HG03097 (cell line): ENCODE measurements at regions not wholly inside any gene's neighbourhood (a gene's known extent, or its start where the extent isn't known, plus 50 kb on each side); places are given as distances from the start of the nearest gene placed in this dataset.
"Not testable (repeated sequence)": the region's sequence is repeated elsewhere in the genome, so short reads cannot be mapped to it uniquely, and the experiment has no call there.

Source experiments
- ATAC-seq: cut with Tn5 transposase; IDR thresholded peaks from one replicate; pipeline ENCODE4 v1.9.1; 2021; ENCODE audit not compliant: unreplicated experiment, low FRiP score

GRCh38 chr7:85688712-85689111, 501.9 kb upstream of the SEMA3D start:
- ATAC-seq = no peak

DNA sequence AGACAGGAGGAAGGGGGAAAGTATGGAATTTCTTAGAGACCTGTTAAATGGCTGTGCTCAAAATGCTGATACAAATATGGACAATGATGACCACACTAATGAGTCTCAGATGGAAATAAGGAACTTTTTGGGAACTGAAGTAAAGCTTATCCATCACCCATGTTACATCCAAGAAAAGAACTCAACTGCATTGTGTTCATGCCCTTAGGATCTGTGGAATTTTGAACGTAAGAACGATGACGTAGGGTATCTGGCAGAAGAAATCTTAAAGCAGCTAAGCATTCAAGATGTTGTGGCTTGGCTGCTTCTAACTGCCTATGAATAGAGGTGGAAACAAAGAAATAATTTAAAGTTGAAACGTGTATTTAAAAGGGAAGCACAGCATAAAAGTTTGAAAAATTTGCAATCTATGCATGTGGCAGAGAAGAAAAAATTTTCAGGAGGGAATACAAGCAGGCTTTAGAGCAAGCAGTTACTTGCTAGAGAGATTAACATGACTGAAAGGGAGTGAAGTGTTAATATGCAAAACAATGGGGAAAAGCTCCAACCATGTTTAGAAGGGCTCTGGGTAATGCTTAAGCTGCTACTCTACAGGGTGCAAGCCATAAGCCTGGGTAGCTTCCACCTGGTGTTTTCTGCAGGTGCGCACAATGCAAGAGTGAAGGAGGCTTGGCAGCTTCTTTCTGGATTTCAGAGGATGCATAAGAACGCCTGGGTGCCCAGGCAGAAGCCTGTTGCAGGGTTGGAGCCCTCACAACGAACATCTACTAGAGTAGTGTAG, 499.7 kb upstream of the SEMA3D start:
- ATAC-seq = no peak

- no peak for ATAC-seq
Observed at GRCh38 chr7:85685901-85686300, 499.0 kb upstream of the SEMA3D start.

DNA sequence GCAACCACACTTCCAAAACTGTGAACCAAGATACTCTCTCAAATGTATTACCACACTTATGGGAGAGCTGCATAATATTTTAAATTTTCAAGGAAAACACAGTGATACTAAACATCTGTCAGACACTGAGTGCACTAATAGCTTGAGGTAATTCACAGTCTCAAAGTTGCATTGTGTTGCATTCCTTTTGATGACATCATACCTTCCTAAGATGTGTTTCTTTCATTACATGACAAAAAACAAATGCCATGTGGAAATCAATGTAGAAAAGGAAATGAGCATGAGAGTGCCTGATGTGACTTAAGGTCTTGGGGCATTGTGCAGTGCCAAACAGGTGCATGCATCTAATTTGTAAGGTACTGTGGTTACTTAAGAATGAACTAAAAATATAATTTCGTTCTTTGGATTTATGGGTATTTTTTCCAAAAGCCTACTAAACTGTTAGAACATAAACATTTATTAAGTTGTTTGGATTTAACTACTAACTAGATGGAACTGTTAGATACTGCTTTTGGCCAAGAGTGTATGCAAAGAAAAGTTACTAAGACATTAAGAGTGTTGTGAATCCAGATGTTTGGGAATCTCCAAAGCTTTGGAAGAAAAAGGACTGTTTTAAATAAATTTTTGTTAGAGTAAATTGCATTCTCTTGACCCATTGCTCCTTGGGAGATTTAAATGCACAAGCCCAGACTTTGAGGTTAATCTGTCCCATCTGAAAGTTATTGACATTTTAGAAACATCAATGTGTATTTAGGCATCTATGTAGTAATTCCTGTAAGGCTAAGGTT, 496.2 kb upstream of the SEMA3D start:
- no peak for ATAC-seq

DNA sequence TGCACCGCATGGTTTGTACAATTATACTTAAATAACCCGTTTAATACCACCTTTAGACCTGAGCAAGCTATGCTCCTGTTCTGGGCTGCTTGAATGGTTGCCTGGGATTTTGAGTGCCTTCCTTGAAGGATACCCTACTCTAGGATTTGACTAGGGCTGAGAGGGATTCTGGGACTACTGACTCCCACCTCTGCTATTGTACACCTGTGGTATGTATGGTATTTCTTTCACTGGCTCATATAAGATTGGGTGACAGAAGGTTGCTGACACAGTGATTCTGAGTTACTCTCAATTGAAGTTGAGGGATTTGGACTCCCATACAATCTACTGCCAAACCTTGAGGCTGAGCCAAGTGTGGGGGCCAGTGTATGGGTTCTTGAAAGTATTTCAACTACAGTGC, 494.4 kb upstream of the SEMA3D start:
- no peak for ATAC-seq

- not testable (repeated sequence) for ATAC-seq
Observed at GRCh38 chr7:85675093-85675492, 488.2 kb upstream of the SEMA3D start.

DNA sequence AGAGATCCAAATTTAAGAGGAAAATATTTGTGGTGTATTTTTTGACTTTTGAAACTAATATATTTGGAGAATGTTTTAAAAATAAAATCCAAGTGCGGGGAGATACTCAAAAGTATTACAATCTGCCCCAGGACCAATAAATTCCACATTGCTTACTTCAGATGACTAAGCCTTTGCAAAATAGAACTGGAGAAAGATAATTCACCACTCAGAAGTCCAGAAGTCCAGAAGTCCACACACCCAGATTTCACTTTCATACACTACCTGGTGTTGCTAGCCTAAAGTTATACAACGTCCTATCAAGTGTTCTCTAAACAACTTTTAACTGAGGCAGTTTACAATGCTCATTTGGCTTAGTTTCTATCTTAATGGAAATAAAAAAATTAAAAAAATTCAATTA, 487.0 kb upstream of the SEMA3D start:
- ATAC-seq = no peak

GRCh38 chr7:85669225-85669624, 482.4 kb upstream of the SEMA3D start:
- ATAC-seq = no peak

DNA sequence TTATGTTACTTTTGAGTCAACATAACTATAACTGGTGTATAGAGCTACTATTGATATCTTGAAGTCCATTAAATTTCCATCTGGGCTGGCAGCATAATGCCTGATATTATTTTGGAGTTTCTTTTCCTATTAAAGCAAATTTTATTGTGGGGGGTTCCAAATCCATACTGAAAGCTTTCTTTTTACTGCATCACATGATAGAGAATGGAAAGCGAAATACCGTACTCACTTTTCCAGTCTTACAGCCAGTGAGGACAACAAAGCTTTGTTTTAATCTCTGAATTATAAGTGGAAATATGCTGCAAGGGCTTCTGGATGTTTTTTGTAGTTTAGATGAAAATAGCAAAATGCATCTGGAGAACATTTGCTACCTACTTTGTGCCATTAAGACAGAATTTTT, 477.5 kb upstream of the SEMA3D start:
- ATAC-seq = no peak

DNA sequence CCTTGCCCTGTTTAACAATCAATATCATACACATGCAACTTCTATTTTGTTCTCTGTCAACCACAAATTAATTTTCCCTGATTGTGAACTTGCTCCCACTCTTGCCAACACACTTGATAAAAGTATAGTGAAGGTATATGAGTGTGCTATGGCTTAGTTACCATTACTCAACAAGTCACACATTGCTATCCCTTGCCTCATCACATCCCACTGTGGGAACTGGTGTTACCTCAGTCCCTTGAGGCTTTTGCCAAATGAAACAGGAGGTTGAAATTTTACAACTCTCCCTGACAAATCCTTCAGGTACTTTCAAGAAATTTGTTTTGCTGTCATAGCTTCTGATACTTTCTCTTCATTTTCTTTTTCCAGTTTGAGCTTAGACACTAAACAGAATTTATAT, 472.5 kb upstream of the SEMA3D start:
- no peak for ATAC-seq

GRCh38 chr7:85655252-85655651, 468.4 kb upstream of the SEMA3D start:
- no peak for ATAC-seq

DNA sequence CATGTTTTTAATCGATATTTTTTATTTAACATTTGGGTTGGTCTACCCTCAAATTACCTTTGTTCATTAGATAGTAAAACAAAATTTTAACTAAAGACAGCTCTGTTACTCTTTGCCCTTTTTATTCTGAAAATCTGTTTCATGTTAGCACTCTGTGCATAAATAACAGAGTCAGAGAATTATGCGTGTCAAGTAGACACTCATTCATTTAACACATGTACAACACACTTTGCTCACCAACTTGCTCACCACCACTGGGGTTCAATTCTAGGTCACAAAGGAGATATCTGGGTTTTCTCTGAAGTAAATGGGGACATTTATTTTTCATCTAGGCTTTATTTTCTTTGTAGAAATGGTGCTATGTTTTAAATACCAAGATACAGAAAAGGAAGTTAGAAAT, 457.4 kb upstream of the SEMA3D start:
- no peak for ATAC-seq

DNA sequence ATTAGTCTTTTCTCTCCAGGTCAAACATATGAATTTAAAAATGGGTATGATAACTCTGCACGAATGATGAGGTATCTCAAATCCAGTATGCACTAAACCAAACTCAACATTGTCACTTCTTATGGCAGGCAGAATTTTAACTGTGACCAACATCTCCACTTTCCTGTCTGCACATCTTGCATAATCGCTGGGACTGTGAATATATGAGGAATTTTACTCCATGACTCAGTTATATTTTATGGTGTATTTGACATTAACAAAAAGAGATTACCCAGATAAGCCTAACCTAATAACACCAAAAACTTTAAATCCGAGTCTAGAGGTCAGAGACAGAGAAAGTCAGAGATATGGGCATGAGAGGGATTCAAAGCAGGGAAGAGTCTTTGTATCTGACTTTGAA, 454.5 kb upstream of the SEMA3D start:
- no peak for ATAC-seq

- ATAC-seq = no peak
Observed at GRCh38 chr7:85638394-85638793, 451.5 kb upstream of the SEMA3D start.

DNA sequence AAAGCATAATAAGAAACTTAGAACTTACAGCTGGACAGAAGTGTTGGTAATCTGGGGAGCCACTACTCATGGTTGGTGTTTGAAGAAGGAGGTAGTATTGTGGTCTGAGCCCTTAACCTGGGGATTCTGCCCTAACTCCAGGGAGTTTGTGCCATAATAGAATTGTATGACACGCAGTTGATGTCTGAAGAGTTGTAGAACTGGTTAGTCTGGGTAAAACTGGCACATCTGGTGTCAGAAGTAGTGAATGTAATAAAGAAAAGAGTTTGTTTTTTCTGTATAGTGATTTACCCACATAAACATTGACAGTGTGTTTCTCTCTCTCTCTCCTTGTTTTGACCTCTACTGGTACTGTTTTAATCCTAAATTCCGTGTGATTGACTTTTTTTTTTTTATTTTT, 448.1 kb upstream of the SEMA3D start:
- no peak for ATAC-seq

- ATAC-seq = no peak
Observed at GRCh38 chr7:85630904-85631600, 444.2 kb upstream of the SEMA3D start.

DNA sequence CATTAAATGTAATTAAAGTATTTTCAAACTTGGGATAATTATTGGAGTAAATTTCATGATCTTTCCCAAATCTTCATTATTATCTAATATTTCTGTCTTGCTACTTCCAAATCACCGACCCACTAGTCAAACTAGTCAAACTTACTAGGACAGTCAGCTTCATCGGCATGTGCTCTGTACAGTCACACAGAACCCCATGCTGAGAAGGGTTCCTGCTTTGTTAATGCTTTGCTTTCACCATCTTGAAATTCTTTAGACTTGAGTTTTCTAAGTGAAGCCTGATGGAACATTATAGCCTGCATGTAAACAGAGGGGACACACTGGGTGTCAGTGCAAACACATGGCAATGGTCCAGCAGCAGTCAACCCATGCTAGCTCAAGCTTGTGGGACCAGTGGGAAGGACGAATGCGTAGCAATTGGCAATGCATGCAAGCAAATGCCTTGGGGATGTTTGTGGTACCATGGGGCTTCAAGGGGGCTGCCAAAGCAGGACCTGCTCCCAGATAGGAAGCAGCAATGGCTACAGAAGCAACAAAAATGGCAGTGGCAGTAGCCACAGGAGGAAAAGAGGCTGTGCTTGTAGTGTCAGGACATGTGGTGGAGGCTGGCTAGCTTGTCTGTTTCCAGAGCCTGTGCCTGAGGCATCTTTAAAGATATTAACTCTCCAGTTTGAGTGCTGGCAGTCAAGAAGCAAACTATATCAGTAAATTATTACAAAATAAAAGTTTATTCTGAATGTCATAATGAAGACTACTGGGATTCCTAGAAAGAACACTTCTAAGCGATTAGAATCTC, 441.1 kb upstream of the SEMA3D start:
- ATAC-seq = no peak

- ATAC-seq = no peak
Observed at GRCh38 chr7:85622059-85622458, 435.2 kb upstream of the SEMA3D start.

DNA sequence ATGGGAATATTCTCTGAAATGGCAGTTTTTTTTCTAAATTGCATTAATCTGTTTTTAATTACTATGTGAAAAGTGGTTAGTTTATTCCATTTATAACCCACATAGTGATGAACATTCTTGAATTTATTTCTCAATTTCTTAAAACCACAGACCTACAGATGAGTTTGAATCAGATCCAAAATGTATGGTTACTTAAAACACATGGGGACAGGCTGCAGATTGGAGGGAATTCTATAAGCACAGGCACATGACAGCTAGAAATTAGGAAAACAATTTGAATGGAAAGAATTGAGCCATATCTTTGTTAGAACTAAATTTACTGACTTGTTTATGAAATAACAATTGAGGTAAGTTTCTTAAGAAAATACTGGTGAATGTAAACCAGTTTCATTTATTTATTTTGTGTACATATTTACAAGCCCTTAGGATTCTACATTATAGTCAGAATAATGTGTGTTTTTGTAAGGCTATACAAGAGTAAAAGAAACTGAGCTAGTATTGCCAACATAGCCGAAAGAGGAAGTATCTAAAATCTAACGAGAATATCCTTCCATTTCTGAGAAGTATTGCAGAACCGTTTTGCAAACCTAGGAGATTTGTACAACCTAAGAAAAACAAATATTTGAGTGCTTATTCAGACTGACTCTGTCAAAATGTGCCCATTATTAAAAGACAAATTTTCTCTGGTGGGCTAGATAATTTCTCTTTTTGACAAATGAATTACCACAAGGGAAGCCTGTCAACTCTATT, 434.3 kb upstream of the SEMA3D start:
- no peak for ATAC-seq

GRCh38 chr7:85619236-85619635, 432.4 kb upstream of the SEMA3D start:
- ATAC-seq = no peak
